ENCODE measurements at regions not wholly inside any gene's neighbourhood (a gene's known extent, or its start where the extent isn't known, plus 50 kb on each side); places are given as distances from the start of the nearest gene placed in this dataset.

GRCh38 chr4:89562746-89563145, 255.1 kb upstream of the GPRIN3 start:
- DNase-seq: no peak
- H4K5ac ChIP-seq (ENCODE audit: low read length): no peak overlapping the region
- H3K9ac ChIP-seq (ENCODE audit: low read length): no peak overlapping the region
- H3K4me1 ChIP-seq (ENCODE audit: control insufficient read depth, low read depth, low read length): peaks cover 9% of the 10 kb centered on the region
- no peak overlapping the region for H3K4me3 ChIP-seq (ENCODE audit: low read length)
- no peak overlapping the region for H3K18ac ChIP-seq (ENCODE audit: low read length)
- no peak overlapping the region for H3K23ac ChIP-seq (ENCODE audit: low read length)
- H2AK5ac ChIP-seq (ENCODE audit: low read length): no peak overlapping the region
- H3K27ac ChIP-seq (ENCODE audit: low read depth, low read length): no peak overlapping the region
- H3K4ac ChIP-seq (ENCODE audit: low read depth, low read length): no peak overlapping the region
- no peak overlapping the region for H2BK5ac ChIP-seq (ENCODE audit: low read length)
- no CpG with 5 or more reads among the region's 3 CpGs for WGBS (ENCODE audit: extremely low coverage, insufficient coverage, low lambda C conversion rate)
- no peak overlapping the region for H2BK15ac ChIP-seq (replicated peaks; ENCODE audit: low read depth)
- H3K79me2 ChIP-seq (ENCODE audit: control insufficient read depth, insufficient read depth, low read length): no peaks in the 10 kb centered on the region
- H2BK120ac ChIP-seq (ENCODE audit: low read depth, low read length): no peak overlapping the region
- no peaks in the 10 kb centered on the region for H3K79me1 ChIP-seq (ENCODE audit: low read length)
- H3K4me2 ChIP-seq (ENCODE audit: low read length): no peak overlapping the region
- no peak overlapping the region for H3K56ac ChIP-seq (ENCODE audit: low read length)
- H3K36me3 ChIP-seq (ENCODE audit: control insufficient read depth, insufficient read depth, low read length): no peaks in the 10 kb centered on the region
- no peak overlapping the region for H4K8ac ChIP-seq (ENCODE audit: low read depth, low read length)
- no peaks in the 10 kb centered on the region for H3K27me3 ChIP-seq (ENCODE audit: insufficient read depth, low read length, poor library complexity)

DNA sequence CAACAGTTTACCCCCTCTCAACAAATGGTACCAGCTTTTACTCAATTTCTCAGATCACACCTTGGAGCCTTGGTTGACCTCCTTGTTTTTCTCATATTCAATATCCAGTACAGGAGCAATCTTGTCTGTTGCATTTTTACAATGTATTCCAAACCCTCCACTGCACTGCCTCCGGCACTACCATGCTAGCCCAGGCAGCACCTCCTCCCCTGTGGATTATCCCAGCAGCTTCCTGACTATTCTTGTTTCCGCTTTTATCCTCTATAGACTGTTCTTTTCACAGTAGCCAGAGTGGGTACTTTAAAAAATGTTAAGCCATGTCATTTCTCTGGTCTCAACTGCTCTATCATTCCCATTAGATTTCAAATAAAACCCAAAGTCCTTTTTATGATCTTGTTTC, 253.4 kb upstream of the GPRIN3 start:
- WGBS (ENCODE audit: extremely low coverage, insufficient coverage, low lambda C conversion rate): no CpG with 5 or more reads among the region's 2 CpGs
- H3K27me3 ChIP-seq (ENCODE audit: insufficient read depth, low read length, poor library complexity): no peaks in the 10 kb centered on the region
- no peak for DNase-seq

DNA sequence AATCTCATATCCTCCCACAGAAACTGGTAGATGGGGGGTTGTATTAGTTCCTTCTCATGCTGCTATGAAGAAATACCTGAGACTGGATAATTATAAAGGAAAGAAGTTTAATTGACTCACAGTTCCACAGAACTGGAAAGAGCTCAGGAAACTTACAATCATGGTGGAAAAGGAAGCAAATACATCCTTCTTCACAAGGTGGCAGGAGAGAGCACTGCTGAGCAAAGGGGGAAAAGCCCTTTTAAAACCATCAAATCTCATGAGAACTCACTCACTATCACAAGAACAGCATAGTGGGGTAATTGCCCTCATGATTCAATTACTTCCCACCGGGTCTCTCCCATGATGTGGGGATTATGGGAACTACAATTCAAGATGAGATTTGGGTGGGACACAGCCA, 250.5 kb upstream of the GPRIN3 start:
- Histone ChIP-seq H3K27me3 (ENCODE audit: insufficient read depth, low read length, poor library complexity) (no peaks in the 10 kb centered on the region), H3K36me3 (ENCODE audit: control insufficient read depth, insufficient read depth, low read length) (no peaks in the 10 kb centered on the region), H4K5ac (ENCODE audit: low read length) (no peak overlapping the region), H2AK5ac (ENCODE audit: low read length) (no peak overlapping the region), H3K4me1 (ENCODE audit: control insufficient read depth, low read depth, low read length) (peaks cover 15% of the 10 kb centered on the region), H3K56ac (ENCODE audit: low read length) (no peak overlapping the region), H3K79me2 (ENCODE audit: control insufficient read depth, insufficient read depth, low read length) (no peaks in the 10 kb centered on the region), H3K27ac (ENCODE audit: low read depth, low read length) (no peak overlapping the region), H4K8ac (ENCODE audit: low read depth, low read length) (no peak overlapping the region), H2BK5ac (ENCODE audit: low read length) (no peak overlapping the region), H3K4me2 (ENCODE audit: low read length) (no peak overlapping the region), H3K79me1 (ENCODE audit: low read length) (no peaks in the 10 kb centered on the region), H2BK15ac (replicated peaks; ENCODE audit: low read depth) (peak overlapping the region; percentile 85), H2BK120ac (ENCODE audit: low read depth, low read length) (no peak overlapping the region), H3K4me3 (ENCODE audit: low read length) (no peak overlapping the region), H3K9ac (ENCODE audit: low read length) (no peak overlapping the region), H3K18ac (ENCODE audit: low read length) (peak overlapping the region; percentile 92), H3K23ac (ENCODE audit: low read length) (no peak overlapping the region), H3K4ac (ENCODE audit: low read depth, low read length) (peak overlapping the region; percentile 70)
- WGBS (ENCODE audit: extremely low coverage, insufficient coverage, low lambda C conversion rate): no CpG with 5 or more reads among the region's 1 CpG
- DNase-seq: peak; percentile 71

More for the DNA sequence above, 253.4 kb upstream of the GPRIN3 start:
- no peaks in the 10 kb centered on the region for H3K79me2 ChIP-seq (ENCODE audit: control insufficient read depth, insufficient read depth, low read length)
- no peak overlapping the region for H3K4me3 ChIP-seq (ENCODE audit: low read length)
- no peak overlapping the region for H3K56ac ChIP-seq (ENCODE audit: low read length)
- H2BK5ac ChIP-seq (ENCODE audit: low read length): no peak overlapping the region
- H3K4ac ChIP-seq (ENCODE audit: low read depth, low read length): no peak overlapping the region
- no peak overlapping the region for H3K23ac ChIP-seq (ENCODE audit: low read length)
- no peak overlapping the region for H3K27ac ChIP-seq (ENCODE audit: low read depth, low read length)
- H2BK15ac ChIP-seq (replicated peaks; ENCODE audit: low read depth): no peak overlapping the region
- no peaks in the 10 kb centered on the region for H3K79me1 ChIP-seq (ENCODE audit: low read length)
- H3K9ac ChIP-seq (ENCODE audit: low read length): no peak overlapping the region
- H2BK120ac ChIP-seq (ENCODE audit: low read depth, low read length): no peak overlapping the region
- no peak overlapping the region for H2AK5ac ChIP-seq (ENCODE audit: low read length)
- H4K5ac ChIP-seq (ENCODE audit: low read length): no peak overlapping the region
- H4K8ac ChIP-seq (ENCODE audit: low read depth, low read length): no peak overlapping the region
- H3K36me3 ChIP-seq (ENCODE audit: control insufficient read depth, insufficient read depth, low read length): no peaks in the 10 kb centered on the region
- H3K18ac ChIP-seq (ENCODE audit: low read length): no peak overlapping the region
- H3K4me1 ChIP-seq (ENCODE audit: control insufficient read depth, low read depth, low read length): peaks cover 15% of the 10 kb centered on the region
- no peak overlapping the region for H3K4me2 ChIP-seq (ENCODE audit: low read length)

DNA sequence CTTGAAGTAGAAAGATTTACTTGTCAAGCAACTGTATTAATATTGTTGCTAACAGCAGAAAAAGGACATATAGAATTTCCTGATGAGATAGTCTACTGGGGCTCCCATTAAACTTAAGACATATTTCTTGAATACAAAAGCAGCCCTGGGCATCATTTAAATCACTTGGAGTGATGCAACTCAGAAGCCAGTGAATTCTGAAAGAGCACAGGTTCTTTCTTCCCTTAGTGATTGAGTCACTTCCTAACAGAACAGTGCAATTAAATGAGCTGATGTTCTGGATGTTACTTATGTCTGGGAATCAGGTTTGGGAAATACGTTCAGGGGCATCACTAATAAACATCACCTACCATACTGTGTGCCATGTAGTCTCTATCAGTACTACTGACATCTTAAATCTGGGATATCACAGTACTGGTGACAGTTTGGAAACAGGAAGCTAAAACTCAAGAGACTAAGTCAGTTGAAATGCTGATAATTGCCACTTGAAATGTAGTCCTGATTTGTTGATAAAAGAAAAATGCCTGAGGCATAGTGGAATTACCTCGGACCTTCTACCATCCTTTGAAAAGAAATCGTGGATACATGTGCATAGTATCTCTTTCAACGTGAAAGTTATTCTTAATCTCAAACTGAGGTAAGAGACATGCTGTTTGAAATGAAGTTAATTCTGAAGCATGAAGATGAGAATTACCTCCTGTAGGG, 249.2 kb upstream of the GPRIN3 start:
- H2AK5ac ChIP-seq (ENCODE audit: low read length): no peak overlapping the region

GRCh38 chr4:89551191-89551590, 243.6 kb upstream of the GPRIN3 start:
- no peak overlapping the region for H3K4ac ChIP-seq (ENCODE audit: low read depth, low read length)
- H3K27me3 ChIP-seq (ENCODE audit: insufficient read depth, low read length, poor library complexity): no peaks in the 10 kb centered on the region
- H3K18ac ChIP-seq (ENCODE audit: low read length): no peak overlapping the region
- no peak overlapping the region for H3K9ac ChIP-seq (ENCODE audit: low read length)
- no peaks in the 10 kb centered on the region for H3K79me2 ChIP-seq (ENCODE audit: control insufficient read depth, insufficient read depth, low read length)
- H3K4me3 ChIP-seq (ENCODE audit: low read length): no peak overlapping the region
- H2BK120ac ChIP-seq (ENCODE audit: low read depth, low read length): no peak overlapping the region
- H2AK5ac ChIP-seq (ENCODE audit: low read length): no peak overlapping the region
- H2BK15ac ChIP-seq (replicated peaks; ENCODE audit: low read depth): no peak overlapping the region
- H3K79me1 ChIP-seq (ENCODE audit: low read length): no peaks in the 10 kb centered on the region
- no peak for DNase-seq
- H4K5ac ChIP-seq (ENCODE audit: low read length): no peak overlapping the region
- H3K23ac ChIP-seq (ENCODE audit: low read length): no peak overlapping the region
- H3K36me3 ChIP-seq (ENCODE audit: control insufficient read depth, insufficient read depth, low read length): no peaks in the 10 kb centered on the region
- no peak overlapping the region for H2BK5ac ChIP-seq (ENCODE audit: low read length)
- no peak overlapping the region for H3K27ac ChIP-seq (ENCODE audit: low read depth, low read length)
- no peak overlapping the region for H3K4me2 ChIP-seq (ENCODE audit: low read length)
- H3K56ac ChIP-seq (ENCODE audit: low read length): no peak overlapping the region
- no peaks in the 10 kb centered on the region for H3K4me1 ChIP-seq (ENCODE audit: control insufficient read depth, low read depth, low read length)
- H4K8ac ChIP-seq (ENCODE audit: low read depth, low read length): no peak overlapping the region
- whole genome bisulfite sequencing (ENCODE audit: extremely low coverage, insufficient coverage, low lambda C conversion rate): no CpG with 5 or more reads among the region's 3 CpGs

More for the DNA sequence above, 249.2 kb upstream of the GPRIN3 start:
- Histone ChIP-seq H2BK120ac (ENCODE audit: low read depth, low read length) (peak overlapping the region; percentile 23), H3K79me2 (ENCODE audit: control insufficient read depth, insufficient read depth, low read length) (no peaks in the 10 kb centered on the region), H3K9ac (ENCODE audit: low read length) (no peak overlapping the region), H3K56ac (ENCODE audit: low read length) (no peak overlapping the region), H3K4me3 (ENCODE audit: low read length) (no peak overlapping the region), H3K18ac (ENCODE audit: low read length) (no peak overlapping the region), H3K27me3 (ENCODE audit: insufficient read depth, low read length, poor library complexity) (no peaks in the 10 kb centered on the region), H2BK5ac (ENCODE audit: low read length) (no peak overlapping the region), H2BK15ac (replicated peaks; ENCODE audit: low read depth) (no peak overlapping the region), H3K79me1 (ENCODE audit: low read length) (no peaks in the 10 kb centered on the region), H4K5ac (ENCODE audit: low read length) (no peak overlapping the region), H3K4me1 (ENCODE audit: control insufficient read depth, low read depth, low read length) (peaks cover 15% of the 10 kb centered on the region), H4K8ac (ENCODE audit: low read depth, low read length) (no peak overlapping the region), H3K4ac (ENCODE audit: low read depth, low read length) (no peak overlapping the region), H3K4me2 (ENCODE audit: low read length) (no peak overlapping the region), H3K23ac (ENCODE audit: low read length) (no peak overlapping the region), H3K27ac (ENCODE audit: low read depth, low read length) (no peak overlapping the region), H3K36me3 (ENCODE audit: control insufficient read depth, insufficient read depth, low read length) (no peaks in the 10 kb centered on the region)
- WGBS (ENCODE audit: extremely low coverage, insufficient coverage, low lambda C conversion rate): no CpG with 5 or more reads among the region's 4 CpGs
- DNase-seq: peak; percentile 60

GRCh38 chr4:89549907-89550306, 242.3 kb upstream of the GPRIN3 start:
- Histone ChIP-seq H2BK120ac (ENCODE audit: low read depth, low read length) (no peak overlapping the region), H3K9ac (ENCODE audit: low read length) (no peak overlapping the region), H3K4me3 (ENCODE audit: low read length) (no peak overlapping the region), H3K18ac (ENCODE audit: low read length) (no peak overlapping the region), H2BK5ac (ENCODE audit: low read length) (no peak overlapping the region), H4K8ac (ENCODE audit: low read depth, low read length) (no peak overlapping the region), H4K5ac (ENCODE audit: low read length) (no peak overlapping the region), H3K27me3 (ENCODE audit: insufficient read depth, low read length, poor library complexity) (no peaks in the 10 kb centered on the region), H3K56ac (ENCODE audit: low read length) (no peak overlapping the region), H2AK5ac (ENCODE audit: low read length) (no peak overlapping the region), H2BK15ac (replicated peaks; ENCODE audit: low read depth) (no peak overlapping the region), H3K79me2 (ENCODE audit: control insufficient read depth, insufficient read depth, low read length) (no peaks in the 10 kb centered on the region), H3K36me3 (ENCODE audit: control insufficient read depth, insufficient read depth, low read length) (no peaks in the 10 kb centered on the region), H3K27ac (ENCODE audit: low read depth, low read length) (no peak overlapping the region), H3K23ac (ENCODE audit: low read length) (no peak overlapping the region), H3K4ac (ENCODE audit: low read depth, low read length) (no peak overlapping the region), H3K4me2 (ENCODE audit: low read length) (no peak overlapping the region), H3K4me1 (ENCODE audit: control insufficient read depth, low read depth, low read length) (no peaks in the 10 kb centered on the region), H3K79me1 (ENCODE audit: low read length) (no peaks in the 10 kb centered on the region)
- WGBS (ENCODE audit: extremely low coverage, insufficient coverage, low lambda C conversion rate): no CpG with 5 or more reads among the region's 1 CpG
- no peak for DNase-seq

Data from mesendoderm (in vitro differentiated cells).